ENCODE measurements at regions not wholly inside any gene's neighbourhood (a gene's known extent, or its start where the extent isn't known, plus 50 kb on each side); places are given as distances from the start of the nearest gene placed in this dataset.
"Not testable (repeated sequence)": the region's sequence is repeated elsewhere in the genome, so short reads cannot be mapped to it uniquely, and the experiment has no call there.

DNA sequence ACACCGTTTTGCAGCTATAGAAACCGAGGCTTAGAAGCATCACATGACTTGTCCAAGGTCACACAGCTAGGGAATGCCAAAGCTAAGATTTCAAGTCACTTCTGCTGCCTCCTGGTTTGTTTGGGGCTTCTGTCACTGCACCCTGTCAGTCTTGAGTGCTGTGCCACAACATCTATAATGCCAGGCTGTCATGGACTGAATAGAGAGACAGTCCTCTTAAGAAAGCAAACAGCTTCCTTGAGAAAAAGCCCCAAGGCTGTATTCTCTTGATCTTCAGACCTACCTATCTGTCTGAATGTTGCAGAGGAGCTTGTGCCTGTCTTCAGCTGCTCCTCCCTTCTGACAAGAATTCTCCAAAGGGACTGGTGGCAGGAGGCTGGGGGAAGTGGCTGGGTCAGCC lies 81.6 kb downstream of the OLFM4 start:
- TF ChIP-seq CTCF (IDR thresholded peaks at IDR 0.05; ENCODE audit: borderline replicate concordance, extremely low read depth, low read length, poor library complexity, severe bottlenecking) (no peak), EZH2 (IDR thresholded peaks at IDR 0.05; ENCODE audit: borderline replicate concordance, low read depth, low read length, severe bottlenecking) (no peak)
- no peaks in the 10 kb centered on the region for H3K79me2 ChIP-seq (ENCODE audit: insufficient read depth, low read length)
- no peaks in the 10 kb centered on the region for H4K20me1 ChIP-seq (ENCODE audit: insufficient read depth, low read length)
- no peak overlapping the region for H3K4me2 ChIP-seq (ENCODE audit: insufficient read depth, low read length)
- no peaks in the 10 kb centered on the region for H3K27me3 ChIP-seq (ENCODE audit: insufficient read depth, low read length, poor library complexity)
- DNase-seq, result no peak
- no peaks in the 10 kb centered on the region for H3K9me3 ChIP-seq (ENCODE audit: insufficient read depth, low read length, severe bottlenecking)
- no peaks in the 10 kb centered on the region for H3K36me3 ChIP-seq (ENCODE audit: insufficient read depth, low read length)
- ATAC-seq (ENCODE audit: insufficient read depth, low read depth), result no peak
- H3K9ac ChIP-seq (ENCODE audit: low read depth, low read length), result no peak overlapping the region
- H2AFZ ChIP-seq (ENCODE audit: low read depth, low read length), result no peak overlapping the region
- no peak overlapping the region for H3K27ac ChIP-seq (ENCODE audit: low read length)
- H3K4me3 ChIP-seq (ENCODE audit: low read depth in 1 of 2, low read length in 2 of 2), result no peak overlapping the region
- H3K4me1 ChIP-seq (ENCODE audit: insufficient read depth, low read length), result no peaks in the 10 kb centered on the region

GRCh38 chr13:53110614-53111013 lies 82.0 kb downstream of the OLFM4 start:
- H3K9me3 ChIP-seq (ENCODE audit: insufficient read depth, low read length, severe bottlenecking), result no peaks in the 10 kb centered on the region
- no peak overlapping the region for H3K4me3 ChIP-seq (ENCODE audit: low read depth in 1 of 2, low read length in 2 of 2)
- H3K36me3 ChIP-seq (ENCODE audit: insufficient read depth, low read length), result no peaks in the 10 kb centered on the region
- no peaks in the 10 kb centered on the region for H4K20me1 ChIP-seq (ENCODE audit: insufficient read depth, low read length)
- H2AFZ ChIP-seq (ENCODE audit: low read depth, low read length), result no peak overlapping the region
- no peak for DNase-seq
- no peaks in the 10 kb centered on the region for H3K4me1 ChIP-seq (ENCODE audit: insufficient read depth, low read length)
- no peak for TF ChIP-seq CTCF (IDR thresholded peaks at IDR 0.05; ENCODE audit: borderline replicate concordance, extremely low read depth, low read length, poor library complexity, severe bottlenecking)
- no peak for TF ChIP-seq EZH2 (IDR thresholded peaks at IDR 0.05; ENCODE audit: borderline replicate concordance, low read depth, low read length, severe bottlenecking)
- no peak overlapping the region for H3K27ac ChIP-seq (ENCODE audit: low read length)
- no peak overlapping the region for H3K9ac ChIP-seq (ENCODE audit: low read depth, low read length)
- no peaks in the 10 kb centered on the region for H3K27me3 ChIP-seq (ENCODE audit: insufficient read depth, low read length, poor library complexity)
- H3K4me2 ChIP-seq (ENCODE audit: insufficient read depth, low read length), result no peak overlapping the region
- no peak for ATAC-seq (ENCODE audit: insufficient read depth, low read depth)
- H3K79me2 ChIP-seq (ENCODE audit: insufficient read depth, low read length), result no peaks in the 10 kb centered on the region

DNA sequence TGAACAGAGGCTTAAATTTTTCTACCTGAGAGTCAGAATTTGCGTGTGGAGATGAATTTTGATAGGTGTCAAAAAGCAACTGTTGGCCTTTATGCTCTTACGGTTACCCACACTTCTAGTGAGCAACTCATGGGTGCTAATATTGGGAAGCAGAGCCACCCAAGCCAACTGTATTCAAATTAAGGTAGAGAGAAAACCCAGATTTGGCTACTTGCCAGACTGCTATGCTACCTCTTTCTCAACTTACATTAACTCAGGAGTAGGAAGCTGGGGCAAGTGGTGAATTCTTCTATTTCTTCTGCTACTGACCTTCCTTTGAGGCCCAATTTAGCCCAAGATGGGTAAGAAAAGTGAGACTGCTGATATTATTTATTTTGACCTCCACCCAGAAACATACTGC lies 83.9 kb downstream of the OLFM4 start:
- DNase-seq, result no peak
- TF ChIP-seq EZH2 (IDR thresholded peaks at IDR 0.05; ENCODE audit: borderline replicate concordance, low read depth, low read length, severe bottlenecking) (no peak), CTCF (IDR thresholded peaks at IDR 0.05; ENCODE audit: borderline replicate concordance, extremely low read depth, low read length, poor library complexity, severe bottlenecking) (no peak)
- no peaks in the 10 kb centered on the region for H4K20me1 ChIP-seq (ENCODE audit: insufficient read depth, low read length)

DNA sequence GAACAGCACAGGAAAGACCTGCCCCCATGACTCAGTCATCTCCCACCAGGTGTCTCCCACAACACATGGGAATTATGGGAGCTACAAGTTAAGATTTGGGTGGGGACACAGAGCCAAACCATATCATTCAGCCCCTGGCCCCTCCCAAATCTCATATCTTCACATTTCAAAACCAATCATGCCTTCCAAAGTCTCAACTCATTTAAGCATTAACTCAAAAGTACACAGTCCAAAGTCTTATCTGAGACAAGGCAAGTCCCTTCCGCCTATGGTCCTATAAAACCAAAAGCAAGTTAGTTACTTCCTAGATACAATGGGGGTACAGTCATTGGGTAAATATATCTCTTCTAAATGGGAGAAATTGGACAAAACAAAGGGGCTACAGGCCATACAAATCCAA lies 88.4 kb downstream of the OLFM4 start:
- H3K36me3 ChIP-seq (ENCODE audit: insufficient read depth, low read length); H4K20me1 ChIP-seq (ENCODE audit: insufficient read depth, low read length); H3K27me3 ChIP-seq (ENCODE audit: insufficient read depth, low read length, poor library complexity); H3K79me2 ChIP-seq (ENCODE audit: insufficient read depth, low read length); H3K9me3 ChIP-seq (ENCODE audit: insufficient read depth, low read length, severe bottlenecking); H3K4me1 ChIP-seq (ENCODE audit: insufficient read depth, low read length); DNase-seq; H3K9ac ChIP-seq (ENCODE audit: low read depth, low read length); H3K4me3 ChIP-seq (ENCODE audit: low read depth in 1 of 2, low read length in 2 of 2); H3K27ac ChIP-seq (ENCODE audit: low read length); H2AFZ ChIP-seq (ENCODE audit: low read depth, low read length); ATAC-seq (ENCODE audit: insufficient read depth, low read depth); H3K4me2 ChIP-seq (ENCODE audit: insufficient read depth, low read length): not testable (repeated sequence)

More for the DNA sequence above, 83.9 kb downstream of the OLFM4 start:
- Histone ChIP-seq H3K4me2 (ENCODE audit: insufficient read depth, low read length) (no peak overlapping the region), H3K4me3 (ENCODE audit: low read depth in 1 of 2, low read length in 2 of 2) (no peak overlapping the region), H3K36me3 (ENCODE audit: insufficient read depth, low read length) (no peaks in the 10 kb centered on the region), H3K4me1 (ENCODE audit: insufficient read depth, low read length) (no peaks in the 10 kb centered on the region), H3K27ac (ENCODE audit: low read length) (no peak overlapping the region), H3K79me2 (ENCODE audit: insufficient read depth, low read length) (no peaks in the 10 kb centered on the region), H3K9me3 (ENCODE audit: insufficient read depth, low read length, severe bottlenecking) (no peaks in the 10 kb centered on the region), H2AFZ (ENCODE audit: low read depth, low read length) (no peak overlapping the region), H3K9ac (ENCODE audit: low read depth, low read length) (no peak overlapping the region), H3K27me3 (ENCODE audit: insufficient read depth, low read length, poor library complexity) (no peaks in the 10 kb centered on the region)
- no peak for ATAC-seq (ENCODE audit: insufficient read depth, low read depth)
